NB4 (cell line): ENCODE measurements at regions not wholly inside any gene's neighbourhood (a gene's known extent, or its start where the extent isn't known, plus 50 kb on each side); places are given as distances from the start of the nearest gene placed in this dataset.

ENCODE experiments used
- MAX ChIP-seq: IDR thresholded peaks from 2 replicates; pipeline ENCODE4 v1.6.1; 2011; ENCODE audit warnings: low read depth, low read length
- MYC ChIP-seq: IDR thresholded peaks from 2 replicates; pipeline ENCODE4 v1.6.1; 2011; ENCODE audit warnings: low read depth, low read length
- POLR2A ChIP-seq: IDR thresholded peaks from 2 replicates; pipeline ENCODE4 v1.6.1; 2011; ENCODE audit warnings: mild to moderate bottlenecking; ENCODE audit not compliant: insufficient read length; ENCODE audit errors: extremely low read depth
- TF ChIP-seq, protein P1 (sequence below): IDR thresholded peaks from one replicate; pipeline ENCODE4 v1.5.1; 2012; ENCODE audit warnings: low read depth, low read length

DNA sequence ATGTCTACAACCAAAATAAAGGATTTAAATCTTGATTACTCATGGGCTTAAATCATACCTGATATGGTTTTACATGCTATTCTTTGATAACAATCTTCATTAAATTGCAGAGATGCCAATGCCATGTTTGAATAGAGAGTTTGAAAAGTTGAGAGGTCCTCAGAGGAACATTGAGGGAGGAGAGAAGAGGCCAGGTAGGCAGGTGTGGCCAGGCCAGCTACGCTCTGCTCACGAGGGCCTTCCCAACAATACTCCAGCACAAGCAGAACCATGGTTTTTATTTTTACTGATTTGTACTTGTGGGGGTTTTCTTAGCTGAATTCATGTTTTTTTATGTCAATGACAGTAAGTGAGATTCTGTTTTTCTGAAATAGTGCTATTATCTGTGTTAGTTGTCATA is 158.1 kb upstream of the RFC3 start:
- TF ChIP-seq, protein P1, sequence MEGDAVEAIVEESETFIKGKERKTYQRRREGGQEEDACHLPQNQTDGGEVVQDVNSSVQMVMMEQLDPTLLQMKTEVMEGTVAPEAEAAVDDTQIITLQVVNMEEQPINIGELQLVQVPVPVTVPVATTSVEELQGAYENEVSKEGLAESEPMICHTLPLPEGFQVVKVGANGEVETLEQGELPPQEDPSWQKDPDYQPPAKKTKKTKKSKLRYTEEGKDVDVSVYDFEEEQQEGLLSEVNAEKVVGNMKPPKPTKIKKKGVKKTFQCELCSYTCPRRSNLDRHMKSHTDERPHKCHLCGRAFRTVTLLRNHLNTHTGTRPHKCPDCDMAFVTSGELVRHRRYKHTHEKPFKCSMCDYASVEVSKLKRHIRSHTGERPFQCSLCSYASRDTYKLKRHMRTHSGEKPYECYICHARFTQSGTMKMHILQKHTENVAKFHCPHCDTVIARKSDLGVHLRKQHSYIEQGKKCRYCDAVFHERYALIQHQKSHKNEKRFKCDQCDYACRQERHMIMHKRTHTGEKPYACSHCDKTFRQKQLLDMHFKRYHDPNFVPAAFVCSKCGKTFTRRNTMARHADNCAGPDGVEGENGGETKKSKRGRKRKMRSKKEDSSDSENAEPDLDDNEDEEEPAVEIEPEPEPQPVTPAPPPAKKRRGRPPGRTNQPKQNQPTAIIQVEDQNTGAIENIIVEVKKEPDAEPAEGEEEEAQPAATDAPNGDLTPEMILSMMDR: no peak
- TF ChIP-seq MYC (no peak), POLR2A (no peak), MAX (no peak)
